SU-DHL-6 (cell line): ENCODE measurements at regions not wholly inside any gene's neighbourhood (a gene's known extent, or its start where the extent isn't known, plus 50 kb on each side); places are given as distances from the start of the nearest gene placed in this dataset.

Source experiments
- H2AFZ ChIP-seq: fragments of 200-600 bp; sonication (generic); 2 replicates; pipeline ENCODE4 v1.6.1; 2014; ENCODE audit warnings: low read depth, mild to moderate bottlenecking, moderate library complexity, mixed read lengths, antibody characterized with exemption, low read length; ENCODE audit not compliant: severe bottlenecking
- H3F3A ChIP-seq: fragments of 200-600 bp; shearing (Covaris generic); 2 replicates; pipeline ENCODE4 v1.6.0; 2016; ENCODE audit warnings: antibody characterized with exemption, mild to moderate bottlenecking; ENCODE audit not compliant: insufficient read depth
- H3K27ac ChIP-seq: fragments of 200-600 bp; sonication (generic); 2 replicates; pipeline ENCODE4 v1.5.1; 2016; ENCODE audit warnings: low read depth, mild to moderate bottlenecking, low read length, moderate library complexity, mixed read lengths
- H3K27me3 ChIP-seq: fragments of 200-600 bp; sonication (generic), shearing (Covaris generic); 2 replicates; pipeline ENCODE4 v1.6.0; 2014; ENCODE audit warnings: mild to moderate bottlenecking, low read length
- H3K36me3 ChIP-seq: fragments of 200-600 bp; sonication (generic); 2 replicates; pipeline ENCODE4 v1.6.1; 2014; ENCODE audit warnings: mild to moderate bottlenecking, low read length, mixed read lengths
- H3K4me2 ChIP-seq: fragments of 300-600, 200-600 bp; shearing (Covaris generic), sonication (generic); 2 replicates; pipeline ENCODE4 v1.6.0; 2014; ENCODE audit warnings: low read length, low read depth, mild to moderate bottlenecking; ENCODE audit not compliant: poor library complexity, severe bottlenecking
- H3K4me3 ChIP-seq: fragments of 200-600 bp; sonication (generic); 2 replicates; pipeline ENCODE4 v1.5.1; 2014; ENCODE audit warnings: antibody characterized with exemption, low read length, mild to moderate bottlenecking, mixed read lengths; ENCODE audit not compliant: insufficient read depth, poor library complexity, severe bottlenecking
- H3K79me2 ChIP-seq: fragments of 200-600 bp; sonication (generic); 2 replicates; pipeline ENCODE4 v1.6.1; 2014; ENCODE audit warnings: mild to moderate bottlenecking, low read length, moderate library complexity; ENCODE audit not compliant: insufficient read depth
- H3K9ac ChIP-seq: fragments of 200-600 bp; sonication (generic); 2 replicates; pipeline ENCODE4 v1.7.0; 2014; ENCODE audit warnings: mild to moderate bottlenecking, low read length
- H3K9me2 ChIP-seq: fragments of 200-600 bp; sonication (generic); replicated peaks from 2 replicates; pipeline ENCODE4 v1.6.1; 2014; ENCODE audit warnings: low read length; ENCODE audit not compliant: insufficient read depth
- H3K9me3 ChIP-seq: fragments of 200-600 bp; sonication (generic); 2 replicates; pipeline ENCODE4 v1.6.1; 2014; ENCODE audit warnings: low read length, mixed read lengths; ENCODE audit not compliant: insufficient read depth
- H4K20me1 ChIP-seq: fragments of 200-600 bp; sonication (generic); 2 replicates; pipeline ENCODE4 v1.6.1; 2014; ENCODE audit warnings: low read depth, mild to moderate bottlenecking, antibody characterized with exemption, low read length, moderate library complexity, mixed read lengths
- CTCF ChIP-seq: fragments of 200-600 bp; sonication (generic); IDR thresholded peaks from one replicate; pipeline ENCODE4 v1.5.1; 2017; ENCODE audit warnings: antibody characterized with exemption, mild to moderate bottlenecking, low read length, moderate library complexity; ENCODE audit not compliant: insufficient read depth, poor library complexity, severe bottlenecking
- EZH2phosphoT487 ChIP-seq: fragments of 200-600 bp; sonication (generic), shearing (Covaris generic); conservative IDR thresholded peaks from 2 replicates; pipeline ENCODE4 v1.6.1; 2018; ENCODE audit warnings: mild to moderate bottlenecking, antibody characterized with exemption, low read length, moderate library complexity, mixed read lengths

DNA sequence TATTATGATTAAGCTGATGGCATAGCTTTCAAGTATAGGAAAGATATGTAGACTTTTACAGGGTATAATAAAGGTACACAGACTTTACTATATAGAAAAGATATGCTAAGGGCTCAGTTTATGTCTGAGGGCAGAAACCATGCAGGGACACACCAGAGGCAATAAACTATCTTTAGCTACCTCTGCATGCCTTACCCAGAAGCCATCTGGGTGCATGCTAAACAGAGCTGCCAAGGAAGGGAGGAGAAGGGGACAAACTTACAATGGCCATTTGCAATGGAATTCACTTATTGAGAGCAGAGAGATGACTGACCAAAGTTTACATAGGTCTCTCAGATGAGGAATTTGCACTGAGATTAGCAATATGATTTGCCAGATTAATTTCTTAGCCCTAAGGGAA, 143.1 kb upstream of the NR4A3 start:
- Histone ChIP-seq H4K20me1 (no peaks in the 10 kb centered on the region), H3K4me3 (no peak overlapping the region), H3K4me2 (no peak overlapping the region), H3K36me3 (0 out of 2 replicates have a peak, but pooled peaks cover 4% of the 10 kb centered on the region), H3K27me3 (no peaks in the 10 kb centered on the region), H3K9ac (no peak overlapping the region), H3F3A (no peaks in the 10 kb centered on the region), H3K9me3 (0 out of 2 replicates have a peak, but pooled peaks cover 4% of the 10 kb centered on the region), H3K9me2 (no peaks in the 10 kb centered on the region), H3K79me2 (no peaks in the 10 kb centered on the region), H2AFZ (no peak overlapping the region), H3K27ac (no peak overlapping the region)
- TF ChIP-seq CTCF, result no peak
- no peak for TF ChIP-seq EZH2phosphoT487

- no peaks in the 10 kb centered on the region for H4K20me1 ChIP-seq
- no peak overlapping the region for H3K4me2 ChIP-seq
- no peaks in the 10 kb centered on the region for H3K79me2 ChIP-seq
- no peak overlapping the region for H3K9ac ChIP-seq
- TF ChIP-seq CTCF (no peak), EZH2phosphoT487 (no peak)
- no peak overlapping the region for H2AFZ ChIP-seq
- 0 out of 2 replicates have a peak, but pooled peaks cover 4% of the 10 kb centered on the region for H3K9me3 ChIP-seq
- 0 out of 2 replicates have a peak, but pooled peaks cover 4% of the 10 kb centered on the region for H3K36me3 ChIP-seq
- no peak overlapping the region for H3K4me3 ChIP-seq
- H3K27ac ChIP-seq, result no peak overlapping the region
- H3F3A ChIP-seq, result no peaks in the 10 kb centered on the region
- no peaks in the 10 kb centered on the region for H3K27me3 ChIP-seq
- no peaks in the 10 kb centered on the region for H3K9me2 ChIP-seq
Observed at GRCh38 chr9:99680191-99680590, 141.5 kb upstream of the NR4A3 start.

DNA sequence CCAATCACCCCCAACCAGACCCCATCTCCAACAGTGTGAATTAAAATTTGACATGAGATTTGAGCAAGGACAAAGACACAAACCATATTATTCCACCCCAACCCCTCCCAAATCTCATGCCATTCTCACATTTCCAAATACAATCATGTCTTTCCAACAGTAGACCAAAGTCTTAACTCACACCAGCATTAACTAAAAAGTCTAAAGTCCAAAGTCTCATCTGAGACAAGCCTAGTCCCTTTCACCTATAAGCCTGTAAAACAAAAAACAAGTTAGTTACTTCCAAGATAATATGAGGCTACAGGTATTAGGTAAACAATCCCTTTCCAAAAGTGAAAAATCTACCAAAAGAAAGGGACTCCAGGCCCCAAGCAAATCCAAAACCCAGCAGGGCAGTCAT, 140.6 kb upstream of the NR4A3 start:
- H3F3A ChIP-seq, result no peaks in the 10 kb centered on the region
- no peak overlapping the region for H3K27ac ChIP-seq
- H3K4me3 ChIP-seq, result no peak overlapping the region
- no peak overlapping the region for H3K9ac ChIP-seq
- H3K27me3 ChIP-seq, result no peaks in the 10 kb centered on the region
- no peaks in the 10 kb centered on the region for H3K9me2 ChIP-seq
- H3K4me2 ChIP-seq, result no peak overlapping the region
- no peaks in the 10 kb centered on the region for H3K79me2 ChIP-seq
- no peak for TF ChIP-seq CTCF
- no peak for TF ChIP-seq EZH2phosphoT487
- no peak overlapping the region for H2AFZ ChIP-seq
- no peaks in the 10 kb centered on the region for H3K9me3 ChIP-seq
- no peaks in the 10 kb centered on the region for H4K20me1 ChIP-seq
- H3K36me3 ChIP-seq, result 0 out of 2 replicates have a peak, but pooled peaks cover 3% of the 10 kb centered on the region
